ENCODE measurements at regions not wholly inside any gene's neighbourhood (a gene's known extent, or its start where the extent isn't known, plus 50 kb on each side); places are given as distances from the start of the nearest gene placed in this dataset.

GRCh38 chr9:85158512-85158911 lies 489.0 kb downstream of the NTRK2 start:
- Histone ChIP-seq H3K36me3 (no peaks in the 10 kb centered on the region), H3K9me3 (peaks cover 0 to 12% of the 10 kb centered on the region in 2 donors), H3K27ac (no peak overlapping the region), H3K27me3 (no peaks in the 10 kb centered on the region), H3K4me1 (no peaks in the 10 kb centered on the region), H3K4me3 (no peak overlapping the region)
- TF ChIP-seq, protein P1, sequence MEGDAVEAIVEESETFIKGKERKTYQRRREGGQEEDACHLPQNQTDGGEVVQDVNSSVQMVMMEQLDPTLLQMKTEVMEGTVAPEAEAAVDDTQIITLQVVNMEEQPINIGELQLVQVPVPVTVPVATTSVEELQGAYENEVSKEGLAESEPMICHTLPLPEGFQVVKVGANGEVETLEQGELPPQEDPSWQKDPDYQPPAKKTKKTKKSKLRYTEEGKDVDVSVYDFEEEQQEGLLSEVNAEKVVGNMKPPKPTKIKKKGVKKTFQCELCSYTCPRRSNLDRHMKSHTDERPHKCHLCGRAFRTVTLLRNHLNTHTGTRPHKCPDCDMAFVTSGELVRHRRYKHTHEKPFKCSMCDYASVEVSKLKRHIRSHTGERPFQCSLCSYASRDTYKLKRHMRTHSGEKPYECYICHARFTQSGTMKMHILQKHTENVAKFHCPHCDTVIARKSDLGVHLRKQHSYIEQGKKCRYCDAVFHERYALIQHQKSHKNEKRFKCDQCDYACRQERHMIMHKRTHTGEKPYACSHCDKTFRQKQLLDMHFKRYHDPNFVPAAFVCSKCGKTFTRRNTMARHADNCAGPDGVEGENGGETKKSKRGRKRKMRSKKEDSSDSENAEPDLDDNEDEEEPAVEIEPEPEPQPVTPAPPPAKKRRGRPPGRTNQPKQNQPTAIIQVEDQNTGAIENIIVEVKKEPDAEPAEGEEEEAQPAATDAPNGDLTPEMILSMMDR (IDR thresholded peaks at IDR 0.05) = no peak
- DNase-seq (ENCODE audit: low spot score) = no peak

DNA sequence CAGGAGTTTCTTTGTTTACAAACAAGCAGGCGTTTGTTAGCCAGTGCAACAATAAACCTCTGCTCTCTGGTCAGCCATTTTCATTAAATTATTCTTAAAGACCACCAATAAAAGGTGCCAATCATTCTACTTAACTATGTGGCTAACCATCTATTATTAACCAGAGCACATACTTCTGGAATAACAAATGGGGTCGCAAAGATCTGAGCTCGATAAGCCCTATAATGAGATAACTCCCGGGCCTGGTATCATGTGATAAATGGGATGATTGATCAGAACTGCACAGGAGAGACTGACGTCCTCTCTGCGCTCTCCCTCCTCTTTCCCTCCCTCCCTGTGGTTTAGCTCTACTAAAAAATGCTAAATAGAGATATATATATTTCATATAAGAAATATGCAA lies 488.2 kb downstream of the NTRK2 start:
- Histone ChIP-seq H3K36me3 (no peaks in the 10 kb centered on the region), H3K9me3 (peaks cover 0 to 6% of the 10 kb centered on the region in 2 donors)
- TF ChIP-seq, protein P1 (IDR thresholded peaks at IDR 0.05) = no peak

GRCh38 chr9:85156652-85157051 lies 487.1 kb downstream of the NTRK2 start:
- Histone ChIP-seq H3K27ac (no peak overlapping the region), H3K4me3 (no peak overlapping the region), H3K27me3 (no peaks in the 10 kb centered on the region), H3K36me3 (no peaks in the 10 kb centered on the region), H3K4me1 (no peaks in the 10 kb centered on the region), H3K9me3 (no peaks in the 10 kb centered on the region)
- TF ChIP-seq, protein P1 (IDR thresholded peaks at IDR 0.05) = no peak
- no peak for DNase-seq (ENCODE audit: low spot score)

More for the DNA sequence above, 488.2 kb downstream of the NTRK2 start:
- no peaks in the 10 kb centered on the region for H3K4me1 ChIP-seq
- no peaks in the 10 kb centered on the region for H3K27me3 ChIP-seq
- no peak overlapping the region for H3K4me3 ChIP-seq
- H3K27ac ChIP-seq = no peak overlapping the region
- DNase-seq (ENCODE audit: low spot score) = no peak

GRCh38 chr9:85155352-85155751 lies 485.8 kb downstream of the NTRK2 start:
- no peaks in the 10 kb centered on the region for H3K36me3 ChIP-seq
- no peaks in the 10 kb centered on the region for H3K9me3 ChIP-seq
- H3K27ac ChIP-seq = no peak overlapping the region
- H3K4me3 ChIP-seq = no peak overlapping the region
- TF ChIP-seq, protein P1 (IDR thresholded peaks at IDR 0.05) = no peak
- H3K27me3 ChIP-seq = no peaks in the 10 kb centered on the region
- H3K4me1 ChIP-seq = no peaks in the 10 kb centered on the region
- DNase-seq (ENCODE audit: low spot score) = no peak

DNA sequence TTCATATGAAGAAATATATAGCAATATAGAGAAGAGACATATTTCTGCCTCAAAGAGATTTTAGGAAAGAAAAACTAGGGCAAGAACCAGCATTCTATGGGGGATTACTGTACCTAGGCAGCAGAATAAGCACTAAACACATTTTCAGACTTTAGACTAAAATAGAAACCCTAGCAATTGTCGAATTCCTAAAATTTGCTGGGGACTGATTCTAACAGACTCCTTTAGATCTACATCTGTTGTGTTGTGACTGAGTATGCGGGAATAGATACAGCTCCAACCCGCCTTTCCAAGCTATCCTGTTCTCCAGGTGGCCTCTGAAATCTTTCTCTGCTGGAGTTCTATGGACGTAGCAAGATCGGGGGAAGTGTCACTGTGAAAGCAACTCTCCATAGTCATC lies 482.2 kb downstream of the NTRK2 start:
- DNase-seq (ENCODE audit: low spot score) = no peak
- TF ChIP-seq, protein P1 (IDR thresholded peaks at IDR 0.05) = no peak

DNA sequence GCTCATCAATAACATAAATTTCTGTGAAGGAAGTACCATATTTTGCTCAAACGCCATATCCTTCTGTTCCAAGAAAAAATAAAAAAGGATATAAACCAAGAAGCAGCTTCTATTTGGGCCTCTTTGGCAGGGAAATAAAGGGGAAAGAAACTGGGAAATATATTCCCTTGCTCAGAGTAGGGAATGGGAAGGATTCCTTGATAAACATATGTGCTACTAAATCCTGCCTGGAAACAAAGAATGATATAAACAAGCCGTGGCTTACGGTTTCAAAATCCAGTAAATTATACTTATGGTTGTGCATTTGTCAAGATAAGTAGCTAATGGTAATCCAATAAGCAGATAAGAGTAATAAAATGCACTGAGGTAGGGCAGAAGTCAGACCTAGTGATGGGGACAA lies 481.6 kb downstream of the NTRK2 start:
- no peak overlapping the region for H3K27ac ChIP-seq
- no peaks in the 10 kb centered on the region for H3K4me1 ChIP-seq
- H3K27me3 ChIP-seq = no peaks in the 10 kb centered on the region
- H3K9me3 ChIP-seq = no peaks in the 10 kb centered on the region
- no peaks in the 10 kb centered on the region for H3K36me3 ChIP-seq
- TF ChIP-seq, protein P1 (IDR thresholded peaks at IDR 0.05) = no peak
- H3K4me3 ChIP-seq = no peak overlapping the region
- no peak for DNase-seq (ENCODE audit: low spot score)

More for the DNA sequence above, 482.2 kb downstream of the NTRK2 start:
- Histone ChIP-seq H3K27me3 (no peaks in the 10 kb centered on the region), H3K36me3 (no peaks in the 10 kb centered on the region), H3K4me3 (no peak overlapping the region), H3K4me1 (no peaks in the 10 kb centered on the region), H3K9me3 (no peaks in the 10 kb centered on the region), H3K27ac (no peak overlapping the region)
